ENCODE measurements at regions not wholly inside any gene's neighbourhood (a gene's known extent, or its start where the extent isn't known, plus 50 kb on each side); places are given as distances from the start of the nearest gene placed in this dataset.

- no peak for TF ChIP-seq CTCF (IDR thresholded peaks at IDR 0.05)
- TF ChIP-seq POLR2A (IDR thresholded peaks at IDR 0.05) = no peak
Observed at GRCh38 chr16:79988089-79988488, 387.6 kb upstream of the MAF start.
